ENCODE measurements at regions not wholly inside any gene's neighbourhood (a gene's known extent, or its start where the extent isn't known, plus 50 kb on each side); places are given as distances from the start of the nearest gene placed in this dataset.
A peak's percentile ranks its signal among the peaks of the same experiment; 100 is the strongest.

DNA sequence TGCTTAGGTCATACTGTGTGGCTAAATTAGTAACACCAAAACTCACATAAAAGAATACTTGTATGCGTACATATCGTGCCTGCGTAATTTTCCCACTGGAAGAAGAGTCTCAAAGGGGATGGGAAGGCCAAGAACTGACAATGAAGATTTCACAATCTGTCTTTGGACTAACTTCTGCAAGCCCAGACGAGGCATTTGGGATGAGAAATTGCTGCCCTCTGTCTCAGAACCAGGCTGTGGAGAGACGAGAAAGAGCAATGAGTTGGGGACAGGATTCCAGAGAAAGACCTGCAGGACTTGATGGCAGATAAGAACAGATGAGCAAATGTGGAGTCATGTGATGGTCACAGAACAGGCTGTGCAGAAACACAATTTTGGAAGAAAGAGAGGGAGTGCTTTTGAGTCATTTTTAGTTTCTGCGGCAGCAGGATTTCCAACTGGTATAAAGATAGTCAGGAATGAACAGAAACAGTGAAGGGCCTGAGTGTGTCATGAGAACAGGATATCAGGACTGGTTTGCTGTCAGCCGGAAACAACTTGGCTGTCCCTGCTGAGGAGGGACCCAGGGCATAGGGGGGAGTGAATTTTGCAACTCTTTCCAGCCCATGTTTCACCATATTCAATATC is 82.7 kb upstream of the CTSC start:
- TF ChIP-seq, protein P1, sequence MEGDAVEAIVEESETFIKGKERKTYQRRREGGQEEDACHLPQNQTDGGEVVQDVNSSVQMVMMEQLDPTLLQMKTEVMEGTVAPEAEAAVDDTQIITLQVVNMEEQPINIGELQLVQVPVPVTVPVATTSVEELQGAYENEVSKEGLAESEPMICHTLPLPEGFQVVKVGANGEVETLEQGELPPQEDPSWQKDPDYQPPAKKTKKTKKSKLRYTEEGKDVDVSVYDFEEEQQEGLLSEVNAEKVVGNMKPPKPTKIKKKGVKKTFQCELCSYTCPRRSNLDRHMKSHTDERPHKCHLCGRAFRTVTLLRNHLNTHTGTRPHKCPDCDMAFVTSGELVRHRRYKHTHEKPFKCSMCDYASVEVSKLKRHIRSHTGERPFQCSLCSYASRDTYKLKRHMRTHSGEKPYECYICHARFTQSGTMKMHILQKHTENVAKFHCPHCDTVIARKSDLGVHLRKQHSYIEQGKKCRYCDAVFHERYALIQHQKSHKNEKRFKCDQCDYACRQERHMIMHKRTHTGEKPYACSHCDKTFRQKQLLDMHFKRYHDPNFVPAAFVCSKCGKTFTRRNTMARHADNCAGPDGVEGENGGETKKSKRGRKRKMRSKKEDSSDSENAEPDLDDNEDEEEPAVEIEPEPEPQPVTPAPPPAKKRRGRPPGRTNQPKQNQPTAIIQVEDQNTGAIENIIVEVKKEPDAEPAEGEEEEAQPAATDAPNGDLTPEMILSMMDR (IDR thresholded peaks at IDR 0.05; ENCODE audit: low read depth, low read length) = no peak
- DNase-seq (ENCODE audit: low read depth in 2 of 2) = peak; percentile 86 to 95
- H3K4me3 ChIP-seq (replicated peaks in 1 of 2; ENCODE audit: low read depth in 2 of 2, low read length in 2 of 2) = no peak overlapping the region

DNA sequence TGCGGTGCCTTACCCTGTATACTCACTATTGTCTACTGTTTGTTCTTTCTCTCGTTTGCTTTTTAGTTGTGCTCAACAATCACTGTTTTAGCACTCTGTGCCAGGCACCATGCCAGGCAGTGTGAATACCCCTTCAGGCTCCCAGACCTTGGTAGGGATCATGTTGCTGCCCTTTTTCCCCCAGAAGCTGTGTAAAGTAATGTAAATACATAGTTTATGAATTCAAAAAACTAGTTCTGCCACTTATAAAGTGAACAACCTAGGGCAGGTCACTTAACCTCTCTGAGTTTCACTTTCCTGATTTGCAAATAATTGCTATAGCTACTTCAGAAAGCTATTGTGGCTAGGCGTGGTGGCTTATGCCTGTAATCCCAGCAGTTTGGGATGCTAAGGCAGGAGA is 81.0 kb upstream of the CTSC start:
- H3K4me3 ChIP-seq (replicated peaks in 1 of 2; ENCODE audit: low read depth in 2 of 2, low read length in 2 of 2) = no peak overlapping the region
- DNase-seq (ENCODE audit: low read depth in 2 of 2) = no peak
- TF ChIP-seq, protein P1 (IDR thresholded peaks at IDR 0.05; ENCODE audit: low read depth, low read length) = no peak

DNA sequence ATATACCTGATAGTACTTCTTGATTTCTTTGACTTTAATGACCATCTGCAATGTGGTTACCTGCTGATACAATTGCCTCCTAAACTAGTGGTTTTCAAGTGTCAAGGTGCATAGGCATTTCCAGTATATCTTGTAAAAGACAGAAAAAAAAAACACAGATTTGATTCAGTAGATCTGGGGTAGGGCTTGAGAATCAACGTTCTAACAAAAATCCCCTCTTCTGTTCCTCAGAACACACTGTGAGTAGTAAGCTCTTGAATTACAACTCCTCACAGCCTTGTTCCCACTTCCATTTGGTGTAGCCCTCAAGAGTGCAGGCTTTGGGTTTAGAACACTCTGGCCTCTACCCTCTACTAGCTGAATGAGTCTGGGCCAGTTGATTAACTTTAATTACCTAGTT is 78.0 kb upstream of the CTSC start:
- no peak overlapping the region for H3K4me3 ChIP-seq (replicated peaks in 1 of 2; ENCODE audit: low read depth in 2 of 2, low read length in 2 of 2)
- TF ChIP-seq, protein P1 (IDR thresholded peaks at IDR 0.05; ENCODE audit: low read depth, low read length) = no peak

DNA sequence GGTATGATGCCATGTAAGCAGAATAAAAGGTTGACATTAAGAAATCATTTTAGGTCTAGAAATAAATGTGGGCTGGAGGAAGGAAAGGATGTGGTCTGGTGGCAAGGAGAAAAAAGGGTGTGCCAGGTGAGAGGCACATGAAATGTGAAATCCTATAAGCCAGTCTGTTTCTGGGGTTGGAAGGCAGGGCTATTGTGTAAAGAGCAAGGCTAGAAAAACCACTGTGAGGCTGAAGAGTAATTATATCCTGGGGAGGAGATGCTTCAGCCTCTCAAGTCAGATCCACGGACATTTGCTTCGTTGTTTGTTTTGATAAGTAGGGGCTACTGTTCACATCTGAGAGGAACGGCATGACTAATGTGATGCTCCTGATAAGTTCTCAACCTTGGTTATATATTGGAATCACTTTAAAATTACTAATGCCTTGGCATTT is 77.5 kb upstream of the CTSC start:
- TF ChIP-seq, protein P1 (IDR thresholded peaks at IDR 0.05; ENCODE audit: low read depth, low read length) = no peak
- DNase-seq (ENCODE audit: low read depth in 2 of 2) = peak in 1 of 2 donors; percentile 51
- no peak overlapping the region for H3K4me3 ChIP-seq (replicated peaks in 1 of 2; ENCODE audit: low read depth in 2 of 2, low read length in 2 of 2)

More for the DNA sequence above, 78.0 kb upstream of the CTSC start:
- DNase-seq (ENCODE audit: low read depth in 2 of 2) = no peak

DNA sequence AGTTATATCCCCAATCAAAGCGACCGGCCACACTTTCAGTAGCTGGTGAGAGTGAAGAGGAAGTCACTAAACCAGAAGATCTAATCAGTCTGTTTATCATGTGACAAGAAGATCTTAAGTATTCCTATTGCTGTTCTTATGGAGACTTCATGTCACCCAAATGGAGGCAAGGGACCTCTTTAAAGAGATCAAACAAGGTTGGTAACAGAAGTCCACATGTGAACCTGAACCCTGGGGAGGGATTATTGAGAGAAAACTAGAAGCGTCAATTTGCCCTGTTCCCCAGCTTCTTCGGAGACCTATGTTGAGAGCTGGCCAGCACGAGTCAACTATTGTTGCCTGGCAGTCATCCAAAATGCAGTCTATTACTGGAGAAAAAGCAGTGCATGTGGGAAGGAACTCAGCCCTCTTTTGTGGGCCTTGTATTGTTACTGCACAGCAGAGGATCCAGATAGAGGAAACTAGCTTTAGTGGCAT is 76.9 kb upstream of the CTSC start:
- DNase-seq (ENCODE audit: low read depth in 2 of 2) = peak; percentile 87 to 93

DNA sequence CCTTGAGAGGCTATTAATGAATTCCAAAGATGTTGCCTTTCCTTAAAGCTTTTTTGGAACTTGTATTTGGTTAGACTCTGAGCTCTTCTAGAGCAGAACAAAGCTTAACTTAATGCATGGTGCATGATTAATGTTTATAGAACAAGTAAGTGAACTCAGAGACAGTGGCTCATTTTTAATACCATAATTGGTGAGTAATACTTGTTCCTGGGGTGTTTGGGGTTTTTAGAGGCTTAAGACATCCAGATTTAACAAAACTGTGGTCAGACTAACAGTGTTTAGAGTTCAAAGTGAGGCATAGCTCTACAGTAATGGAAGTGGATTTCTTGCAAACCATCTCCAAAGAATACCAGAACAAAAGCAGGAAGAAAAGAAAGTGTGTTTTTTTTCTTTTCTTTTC is 73.7 kb upstream of the CTSC start:
- TF ChIP-seq, protein P1 (IDR thresholded peaks at IDR 0.05; ENCODE audit: low read depth, low read length) = no peak
- peak in 1 of 2 donors; percentile 84 for DNase-seq (ENCODE audit: low read depth in 2 of 2)
- no peak overlapping the region for H3K4me3 ChIP-seq (replicated peaks in 1 of 2; ENCODE audit: low read depth in 2 of 2, low read length in 2 of 2)

More for the DNA sequence above, 76.9 kb upstream of the CTSC start:
- no peak overlapping the region for H3K4me3 ChIP-seq (replicated peaks in 1 of 2; ENCODE audit: low read depth in 2 of 2, low read length in 2 of 2)
- TF ChIP-seq, protein P1 (IDR thresholded peaks at IDR 0.05; ENCODE audit: low read depth, low read length) = no peak

DNA sequence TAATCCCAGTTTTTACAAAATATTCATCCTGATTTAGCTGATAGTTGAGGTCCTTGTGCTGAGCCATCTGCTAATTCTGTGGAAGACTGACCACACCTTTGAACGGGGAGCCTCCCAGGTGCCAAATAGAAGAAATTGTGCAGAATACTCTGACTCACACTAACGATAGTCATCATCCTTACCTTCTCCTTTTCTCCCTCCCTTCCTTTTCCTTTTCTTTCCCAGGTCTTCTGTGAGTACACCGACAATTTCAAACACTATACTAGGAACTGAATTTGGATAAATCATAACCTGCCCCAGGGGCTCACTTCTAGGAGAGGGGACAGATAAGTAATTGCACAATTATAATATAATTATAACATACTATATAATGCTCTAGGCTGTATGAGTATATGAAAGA is 73.1 kb upstream of the CTSC start:
- TF ChIP-seq, protein P1 (IDR thresholded peaks at IDR 0.05; ENCODE audit: low read depth, low read length) = no peak
- DNase-seq (ENCODE audit: low read depth in 2 of 2) = no peak

More for the DNA sequence above, 73.1 kb upstream of the CTSC start:
- no peak overlapping the region for H3K4me3 ChIP-seq (replicated peaks in 1 of 2; ENCODE audit: low read depth in 2 of 2, low read length in 2 of 2)

Data from cardiac fibroblast (primary cell).